DMS114 treated with DMSO at 0.1 percent for 48 hours (cell line): ENCODE measurements at regions not wholly inside any gene's neighbourhood (a gene's known extent, or its start where the extent isn't known, plus 50 kb on each side); places are given as distances from the start of the nearest gene placed in this dataset.
"Not testable (repeated sequence)": the region's sequence is repeated elsewhere in the genome, so short reads cannot be mapped to it uniquely, and the experiment has no call there.

Experiments
- DNase-seq: peaks from one replicate; lab custom pipeline; 2025; ENCODE audit not compliant: unreplicated experiment; lab: John Stamatoyannopoulos, UW

DNA sequence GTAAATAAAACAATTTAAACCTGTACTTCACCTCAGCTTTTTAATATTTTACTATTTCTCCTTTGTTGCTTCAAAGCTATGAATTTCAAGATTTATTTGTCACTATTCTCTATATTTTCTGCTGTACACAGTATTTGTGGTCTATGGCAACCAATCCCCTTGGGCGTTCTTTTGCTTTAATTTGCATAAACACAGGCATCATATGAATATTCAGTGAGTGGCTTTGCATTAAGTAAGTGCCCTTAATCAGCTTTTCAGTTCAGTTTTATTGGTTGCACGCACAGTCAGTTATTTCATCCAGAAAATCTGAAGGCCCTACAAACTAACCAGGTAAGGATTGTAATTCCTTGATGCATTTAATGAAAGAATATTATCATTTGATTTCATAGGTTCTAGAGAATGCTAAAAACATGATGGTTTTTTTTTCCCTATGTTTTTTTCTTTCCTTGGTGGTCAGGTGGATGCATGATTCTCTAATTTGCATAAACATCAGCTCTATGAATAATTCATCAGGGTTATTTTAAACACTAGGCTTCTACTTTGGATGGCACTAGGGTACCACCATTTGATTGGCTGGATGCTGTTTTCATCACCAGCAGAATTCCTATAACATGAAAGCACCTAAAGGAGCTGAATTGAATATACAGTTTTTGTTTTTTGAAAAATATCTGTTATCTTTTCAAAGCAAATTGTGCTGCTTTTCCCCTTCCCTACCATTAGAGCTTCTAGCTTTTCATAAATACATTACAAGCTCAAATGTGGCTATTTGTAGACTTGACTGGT, 249.2 kb upstream of the CCNH start:
- DNase-seq, result no peak

DNA sequence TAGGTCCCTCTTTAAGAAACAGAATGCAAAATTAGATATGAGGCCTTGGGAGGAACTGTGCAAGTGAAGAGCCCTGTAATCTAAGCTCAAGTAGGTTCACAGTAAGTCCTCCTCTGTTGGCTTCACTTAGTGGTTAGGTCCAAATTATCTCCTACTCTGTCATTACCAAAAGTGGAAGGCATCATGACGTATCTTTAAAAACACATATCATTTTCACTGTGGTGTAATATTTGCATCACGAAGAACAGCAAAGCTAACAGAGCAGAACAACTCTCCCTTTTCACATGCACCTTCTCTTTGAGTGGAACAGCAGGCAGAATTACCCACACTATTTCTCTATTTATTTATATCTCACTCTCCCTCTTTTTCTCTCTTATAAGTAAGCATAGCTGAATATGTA, 240.5 kb upstream of the CCNH start:
- no peak for DNase-seq

DNA sequence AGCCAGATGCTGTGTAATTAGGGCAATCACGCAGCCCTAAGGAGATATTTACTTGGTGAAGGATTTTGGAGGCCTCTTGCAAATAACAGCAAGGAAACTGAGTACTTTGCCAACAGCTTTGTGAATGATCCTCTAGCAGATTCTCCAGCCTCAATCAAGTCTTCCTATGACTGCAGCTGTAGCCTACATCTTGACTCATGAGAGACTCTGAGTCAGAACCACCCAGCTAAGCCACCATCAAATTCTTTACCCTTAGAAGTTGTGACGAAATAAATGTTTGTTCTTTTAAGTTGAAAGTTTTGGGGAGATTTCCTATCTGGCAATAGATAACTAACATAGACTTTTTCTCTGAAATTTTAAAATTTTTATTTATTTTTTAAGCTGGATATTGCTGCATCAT, 237.6 kb upstream of the CCNH start:
- DNase-seq, result no peak

DNA sequence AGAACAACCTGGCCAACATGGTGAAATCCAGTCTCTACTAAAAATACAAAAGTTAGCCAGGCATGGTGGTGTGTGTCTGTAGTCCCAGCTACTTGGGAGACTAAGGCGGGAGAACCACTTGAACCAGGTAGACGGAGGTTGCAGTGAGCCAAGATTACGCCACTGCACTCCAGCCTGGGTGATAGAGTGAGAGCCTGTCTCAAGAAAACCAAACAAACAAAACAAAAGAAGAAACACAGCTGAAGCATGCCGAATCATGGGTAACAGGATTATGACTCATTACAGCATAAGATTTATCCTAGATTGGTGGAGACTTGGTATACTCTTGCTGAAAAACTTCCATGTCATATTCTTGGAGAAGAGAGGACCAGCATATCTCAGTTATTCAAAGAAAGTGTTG, 236.7 kb upstream of the CCNH start:
- DNase-seq, result no peak

DNA sequence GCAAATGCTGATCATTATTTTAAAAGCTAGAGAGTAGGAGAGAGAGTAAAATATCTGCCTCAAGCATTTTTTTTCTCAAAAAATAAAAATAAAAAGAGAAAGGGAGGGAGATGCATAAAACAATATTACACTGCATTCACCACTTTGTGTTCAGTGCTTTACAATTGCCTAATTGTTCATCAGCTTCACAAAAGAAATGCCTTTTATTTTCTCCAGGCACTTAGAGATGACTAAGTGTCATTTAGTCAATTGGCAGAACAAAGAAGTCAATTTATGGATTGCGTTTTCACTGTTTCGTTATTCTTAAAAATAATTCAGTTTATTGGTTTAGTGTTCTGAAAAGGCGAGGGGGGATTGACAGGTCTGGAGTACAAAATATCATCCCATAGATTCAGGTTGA, 232.5 kb upstream of the CCNH start:
- DNase-seq, result no peak

DNA sequence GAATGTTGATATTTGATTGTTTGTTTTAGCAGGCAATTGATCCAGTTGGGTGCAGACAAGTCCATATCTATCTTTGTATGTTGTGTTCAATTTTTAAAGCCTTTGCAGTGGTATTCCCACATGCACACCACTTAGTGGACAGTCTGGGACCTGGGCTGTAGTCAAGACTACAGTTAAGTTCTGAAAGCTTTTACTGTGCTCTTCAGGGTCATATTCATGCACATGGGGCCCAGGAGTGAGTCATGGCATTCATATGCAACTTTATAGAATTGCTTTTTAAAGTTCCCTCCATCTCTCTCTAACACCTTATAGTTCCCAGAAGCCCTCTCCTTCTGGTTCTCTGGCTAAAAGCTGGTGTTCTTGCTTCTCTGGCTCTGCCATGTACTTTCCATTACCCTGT, 228.2 kb upstream of the CCNH start:
- DNase-seq, result no peak

DNA sequence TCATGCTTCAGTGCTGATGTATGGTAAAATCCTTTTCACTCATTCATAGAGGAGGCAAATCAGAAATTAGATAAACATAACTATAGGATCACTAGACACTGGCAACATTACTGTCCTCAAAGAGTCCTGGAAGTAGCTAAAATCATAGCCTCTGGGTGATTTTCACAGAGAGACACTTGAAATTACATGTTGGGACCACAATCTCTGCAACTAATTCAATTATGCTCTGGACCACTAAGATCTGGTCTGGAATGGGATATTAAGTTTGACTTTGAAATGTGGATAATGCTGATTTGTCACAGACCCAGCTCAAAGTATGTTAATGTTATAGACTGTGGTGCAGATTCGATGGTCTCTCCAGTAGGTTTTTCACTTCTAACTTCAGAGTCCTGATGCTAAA, 214.6 kb upstream of the CCNH start:
- DNase-seq, result no peak

DNA sequence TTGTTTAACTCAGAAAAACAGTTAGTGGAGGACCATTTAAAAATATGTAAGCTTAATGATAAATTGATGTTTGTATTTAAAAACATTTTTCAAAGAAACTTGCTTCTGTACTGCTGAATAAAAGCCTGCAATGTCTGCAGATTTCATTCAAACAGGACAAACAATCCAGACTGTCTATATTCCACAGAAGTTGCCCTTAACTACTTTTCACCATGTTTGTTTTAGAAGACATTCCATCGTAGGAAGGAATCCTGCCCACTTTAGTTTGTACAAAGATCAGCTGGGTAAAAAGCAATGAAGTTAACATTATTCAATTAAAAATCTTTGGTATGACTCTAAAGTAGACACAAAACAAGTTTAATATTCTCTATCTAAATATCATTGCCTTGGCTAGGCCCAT, 195.7 kb upstream of the CCNH start:
- no peak for DNase-seq

DNA sequence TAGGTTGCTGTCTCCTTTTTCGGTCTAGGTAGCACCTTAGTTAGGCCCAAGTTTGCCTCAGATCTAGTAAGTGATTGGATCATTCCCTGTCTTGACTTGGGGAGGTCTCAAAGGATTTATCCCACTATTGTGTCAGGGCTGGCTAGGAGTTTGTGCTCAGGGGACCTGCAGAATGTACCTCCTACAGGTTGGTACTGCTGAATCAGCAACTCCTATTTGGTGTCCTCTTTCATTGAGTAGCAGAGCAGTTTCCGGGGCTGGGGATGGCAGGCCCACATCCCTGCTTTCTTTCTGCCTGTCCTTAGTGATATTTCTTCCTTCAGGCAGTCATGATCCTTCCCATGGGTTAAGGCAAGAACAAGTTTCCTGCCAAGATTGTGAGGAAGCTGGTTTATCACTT, 192.9 kb upstream of the CCNH start:
- no peak for DNase-seq

DNA sequence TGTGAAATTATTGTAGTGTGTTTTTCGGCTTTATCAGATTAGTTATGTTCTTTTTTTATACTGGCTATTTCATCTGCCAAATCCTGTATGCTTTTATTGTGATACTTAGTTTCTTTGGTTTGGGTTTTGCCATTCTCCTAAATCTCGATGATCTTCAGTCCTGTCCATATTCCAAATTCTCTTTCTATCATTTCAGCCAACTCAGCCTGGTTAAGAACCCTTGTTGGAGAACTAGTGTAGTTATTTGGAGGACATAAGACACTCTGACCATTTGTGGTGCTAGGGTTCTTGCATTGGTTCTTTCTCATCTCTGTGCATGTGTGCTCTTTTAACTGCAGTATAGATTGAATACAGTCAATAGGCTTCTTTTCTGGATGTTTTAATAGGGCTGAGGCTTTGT, 187.0 kb upstream of the CCNH start:
- DNase-seq, result no peak

DNA sequence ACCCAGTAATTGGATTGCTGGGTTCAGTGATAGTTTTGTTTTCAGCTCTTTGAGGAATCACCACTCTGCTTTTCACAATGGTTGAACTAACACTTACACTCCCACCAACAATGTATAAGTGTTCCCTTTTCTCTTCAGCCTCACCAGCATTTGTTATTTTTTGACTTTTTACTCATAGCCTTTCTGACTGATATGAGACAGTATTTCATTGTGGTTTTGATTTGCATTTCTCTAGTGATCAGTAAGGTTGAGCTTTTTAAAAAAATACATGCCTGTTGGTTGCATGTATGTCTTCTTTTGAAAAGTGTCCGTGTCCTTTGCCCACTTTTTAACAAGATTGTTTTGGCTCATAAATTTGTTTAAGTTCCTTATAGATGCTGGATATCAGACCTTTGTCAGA, 185.7 kb upstream of the CCNH start:
- DNase-seq, result no peak

DNA sequence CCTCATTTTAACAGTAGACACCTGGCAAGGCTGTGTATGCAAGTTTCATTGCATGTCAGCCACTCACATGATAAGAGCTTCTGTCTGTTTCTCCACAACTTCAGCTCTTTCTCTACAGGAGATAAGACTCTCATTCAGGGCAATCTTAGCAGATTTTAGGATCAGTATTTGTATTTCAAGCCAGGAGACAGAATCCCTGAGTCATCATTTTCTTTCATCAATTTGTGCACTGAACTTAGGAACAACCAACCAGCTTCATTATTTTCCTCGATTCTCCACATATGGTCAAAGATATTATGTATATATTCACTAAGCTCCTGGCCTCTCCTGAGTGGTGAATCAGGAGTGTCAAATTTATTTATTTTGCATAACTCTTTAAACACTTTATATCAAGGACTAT, 181.8 kb upstream of the CCNH start:
- no peak for DNase-seq

DNA sequence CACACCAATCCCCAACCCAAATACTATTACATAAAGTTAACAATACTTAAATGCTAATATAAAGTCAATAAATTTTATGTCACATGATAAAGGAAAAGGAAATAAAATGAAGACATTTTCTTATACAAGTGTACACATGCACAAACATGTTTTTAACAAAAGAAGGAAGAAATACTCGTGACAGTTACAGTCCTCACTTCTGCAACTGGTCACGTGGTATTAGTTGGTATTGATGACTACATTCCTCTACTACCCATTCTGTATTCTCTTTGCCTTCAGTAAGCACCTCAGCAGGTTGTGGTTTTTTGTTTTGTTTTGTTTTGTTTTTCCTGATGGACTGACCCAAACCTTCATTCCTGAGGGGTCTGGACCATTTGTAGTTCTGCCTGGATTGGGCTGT, 176.9 kb upstream of the CCNH start:
- DNase-seq, result no peak

DNA sequence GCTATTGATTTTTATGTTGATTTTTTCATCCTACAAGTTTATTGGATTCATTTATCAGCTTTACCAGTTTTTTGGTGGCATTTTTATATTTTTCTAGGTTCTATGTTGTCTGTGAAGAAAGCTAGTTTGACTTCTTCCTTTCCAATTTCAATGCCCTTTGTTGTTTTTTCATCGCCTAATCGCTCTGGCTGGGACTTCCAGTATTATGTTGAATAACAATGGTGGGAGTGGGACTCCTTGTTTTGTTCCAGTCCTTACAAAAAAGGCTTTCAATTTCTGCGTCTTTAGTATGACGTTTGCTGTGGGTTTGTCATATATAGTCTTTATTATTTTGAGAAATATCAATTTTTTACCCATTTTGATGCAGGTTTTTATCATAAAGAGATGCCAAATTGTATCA, 175.6 kb upstream of the CCNH start:
- no peak for DNase-seq

DNA sequence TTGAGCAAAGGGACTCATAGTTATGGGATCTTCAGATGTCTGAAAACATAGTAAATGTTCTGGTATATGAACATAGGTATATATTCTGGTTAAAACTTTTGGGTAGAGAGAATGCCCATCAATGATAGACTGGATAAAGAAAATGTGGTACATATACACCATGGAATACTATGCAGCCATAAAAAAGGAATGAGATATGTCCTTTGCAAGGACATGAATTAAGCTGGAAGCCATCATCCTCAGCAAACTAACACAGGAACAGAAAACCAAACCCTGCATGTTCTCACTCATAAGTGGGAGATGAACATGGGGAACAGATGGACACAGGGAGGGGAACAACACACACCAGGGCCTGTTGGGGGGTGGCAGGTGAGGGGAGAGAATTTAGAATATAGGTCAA, 171.0 kb upstream of the CCNH start:
- DNase-seq, result not testable (repeated sequence)

DNA sequence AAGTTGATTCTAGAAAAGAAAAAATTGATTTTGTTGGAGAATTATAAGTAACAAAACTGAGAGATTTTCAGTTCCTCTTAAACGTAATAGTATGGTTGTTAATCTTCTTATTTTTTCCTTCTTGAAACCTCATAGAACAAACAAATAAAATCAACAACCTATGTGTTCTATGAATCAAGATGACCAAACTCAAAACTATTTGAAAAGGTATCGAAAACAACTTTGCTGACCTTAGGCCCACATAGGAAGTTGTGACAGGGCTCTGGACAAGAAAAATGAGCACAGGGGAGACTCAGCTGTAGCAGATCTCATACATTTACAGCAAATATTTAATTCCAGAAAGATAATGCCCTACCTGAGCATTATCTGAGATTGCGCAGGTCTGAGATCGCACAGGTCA, 169.4 kb upstream of the CCNH start:
- DNase-seq, result no peak

DNA sequence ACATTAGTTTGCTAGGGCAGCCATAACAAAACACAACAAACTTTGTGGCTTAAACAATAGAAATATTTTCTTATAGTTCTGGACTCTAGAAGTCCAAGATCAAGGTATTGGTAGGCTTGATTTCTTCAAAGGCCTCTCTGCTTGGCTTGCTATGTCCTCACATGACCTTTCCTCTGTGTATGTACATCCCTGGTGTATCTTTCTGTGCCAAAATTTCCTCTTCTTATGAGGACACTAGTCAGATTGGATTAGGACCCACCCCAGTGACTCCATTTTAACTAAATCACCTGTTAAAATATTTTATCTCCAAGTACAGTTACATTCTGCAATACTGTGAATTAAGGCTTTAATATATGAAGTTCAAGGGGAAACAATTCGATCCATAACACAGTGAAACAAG, 168.9 kb upstream of the CCNH start:
- DNase-seq, result no peak

DNA sequence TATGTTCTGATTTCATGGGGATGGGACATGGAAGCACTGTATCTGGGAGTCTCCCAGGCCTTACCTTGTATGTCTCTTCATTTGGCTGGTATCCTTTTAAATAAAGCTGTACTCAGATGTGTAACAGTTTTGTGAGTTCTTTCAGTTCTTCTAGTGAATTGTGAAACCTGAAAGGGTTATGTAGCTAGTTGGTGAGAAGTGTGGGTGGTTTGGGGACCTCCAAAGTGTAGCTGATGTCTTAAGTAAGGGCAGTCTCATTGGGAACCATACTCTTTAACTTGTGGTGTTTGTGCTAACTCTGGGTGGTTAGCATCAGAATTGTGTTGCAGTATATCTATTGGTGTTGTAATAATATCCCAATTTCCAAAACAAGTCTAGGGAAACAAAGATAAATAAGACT, 166.9 kb upstream of the CCNH start:
- DNase-seq, result no peak

DNA sequence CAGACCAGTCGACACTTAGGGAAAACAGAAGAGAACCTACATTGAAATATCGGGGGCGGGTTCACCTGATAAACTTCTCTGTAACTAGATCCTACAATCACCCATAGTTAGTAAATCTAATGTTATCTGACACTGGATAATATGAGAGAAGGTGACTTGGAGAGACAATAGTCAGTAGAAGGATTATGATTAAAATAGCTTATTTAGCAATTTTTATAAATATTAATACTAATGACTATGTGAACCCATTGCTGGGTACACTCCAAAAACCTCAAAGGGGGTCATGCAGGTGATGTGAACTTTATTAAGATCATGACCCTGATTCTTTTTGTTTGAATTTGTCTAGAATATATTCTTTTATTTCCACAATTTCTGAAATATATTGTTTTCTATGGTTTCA, 164.1 kb upstream of the CCNH start:
- no peak for DNase-seq

DNA sequence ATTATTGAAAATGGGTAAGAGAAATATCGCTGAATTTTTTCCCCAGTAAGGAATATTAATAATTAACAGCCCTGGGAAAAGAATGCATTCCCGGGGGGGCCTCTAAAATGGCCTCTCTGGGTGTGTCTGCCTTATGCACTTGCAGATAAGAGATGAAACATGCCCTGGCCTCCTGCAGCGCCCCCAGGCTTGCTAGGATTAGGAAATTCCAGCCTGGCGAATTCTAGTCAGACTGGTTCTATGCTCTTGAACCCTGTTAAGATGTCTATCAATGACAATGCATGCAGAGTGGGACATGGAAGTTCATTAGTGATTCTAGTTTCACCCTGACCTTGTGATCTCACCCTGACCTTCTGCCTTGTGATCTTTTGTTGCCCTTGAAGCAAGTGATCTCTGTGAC, 163.6 kb upstream of the CCNH start:
- not testable (repeated sequence) for DNase-seq

DNA sequence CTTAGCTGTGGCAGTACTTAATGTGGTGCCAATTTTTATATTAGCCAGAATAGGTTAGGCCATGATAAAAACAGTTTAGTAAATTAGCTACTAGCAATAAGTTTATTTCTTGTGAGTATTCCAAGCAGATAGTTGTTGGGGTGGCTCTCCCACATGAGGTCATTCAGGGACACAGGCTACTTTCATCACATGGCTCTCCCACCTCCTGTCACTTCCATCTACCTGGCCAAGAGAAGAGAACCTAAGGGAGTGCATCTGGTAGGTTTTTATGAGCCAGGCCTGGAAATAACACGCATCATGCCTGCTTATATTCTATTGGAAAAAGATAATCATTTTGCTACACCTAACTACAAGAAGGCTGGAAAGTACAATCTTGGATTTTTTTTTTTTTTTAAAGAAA, 161.4 kb upstream of the CCNH start:
- DNase-seq, result no peak

DNA sequence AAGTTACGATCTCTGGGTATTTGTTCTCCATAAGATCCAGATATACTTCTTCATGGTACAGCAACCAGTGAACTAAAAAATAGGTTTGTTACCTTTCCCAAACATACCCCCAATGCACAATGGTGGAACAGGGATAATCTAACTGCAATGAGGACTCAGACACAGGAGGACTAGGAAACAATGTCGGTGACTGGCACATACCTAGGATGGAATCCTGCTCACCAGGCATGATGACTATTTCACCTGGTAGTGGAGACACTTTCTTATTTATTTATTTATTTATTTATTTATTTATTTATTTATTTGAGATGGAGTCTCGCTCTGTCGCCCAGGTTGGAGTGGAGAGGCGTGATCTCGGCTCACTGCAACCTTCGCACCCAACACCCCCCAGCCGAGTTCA, 159.9 kb upstream of the CCNH start:
- DNase-seq, result no peak

DNA sequence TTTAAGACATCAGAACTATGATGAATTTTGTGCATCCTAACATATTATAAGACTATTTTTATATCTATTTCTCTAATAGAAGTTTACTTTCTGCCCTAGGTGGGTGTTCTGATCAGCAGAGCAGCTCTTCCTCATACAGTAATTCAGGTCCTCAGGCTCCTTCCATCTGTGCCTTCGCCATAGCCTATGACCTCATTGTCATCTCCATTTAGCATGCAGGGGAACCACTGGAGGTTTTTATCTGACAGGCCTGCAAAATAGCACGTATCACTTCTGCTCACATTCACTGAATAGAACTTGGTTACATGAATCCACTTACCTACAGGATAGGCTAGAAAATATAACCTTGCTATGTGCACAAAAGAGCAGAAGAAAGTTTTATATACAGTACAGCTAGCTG, 159.4 kb upstream of the CCNH start:
- DNase-seq, result no peak

DNA sequence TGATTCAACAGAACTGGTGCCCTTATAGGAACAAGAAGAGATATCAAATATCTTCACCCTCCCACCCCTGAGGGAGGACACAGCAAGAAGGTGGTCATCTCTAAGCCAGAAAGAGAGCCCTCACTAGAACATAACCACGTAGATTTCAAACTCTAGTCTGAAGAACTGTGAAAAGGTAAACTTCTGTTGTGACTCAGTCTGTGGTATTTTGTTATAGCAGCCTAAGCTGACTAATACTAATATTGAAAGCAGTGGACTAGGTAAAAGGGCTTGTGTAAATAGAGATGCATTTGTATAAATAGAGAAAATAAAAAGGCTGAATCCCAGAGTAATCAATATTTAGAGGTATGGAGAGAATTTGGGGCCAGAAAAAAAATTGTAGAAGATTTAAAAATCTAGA, 157.6 kb upstream of the CCNH start:
- DNase-seq, result no peak
